IMR-90 (cell line): ENCODE measurements at regions not wholly inside any gene's neighbourhood (a gene's known extent, or its start where the extent isn't known, plus 50 kb on each side); places are given as distances from the start of the nearest gene placed in this dataset.

ENCODE experiments used
- ATAC-seq: fragments of 200-7000 bp; cut with Tn5 transposase; 2 replicates; pipeline ENCODE4 v1.9.1; 2020; ENCODE audit warnings: low read depth, mild to moderate bottlenecking, moderate library complexity
- BruUV-seq: library from RNA; stranded (reverse); fragments of 400-500 nt; replicated peaks from 2 replicates; lab custom pipeline; 2021; lab: Mats Ljungman, UMichigan
- CTCF ChIA-PET: fragments of 300-600 bp; formaldehyde crosslinking; extraction: SDS; loops from one replicate; lab custom pipeline; 2021; ENCODE audit warnings: antibody characterized with exemption; lab: Yijun Ruan, JAX
- POLR2A ChIA-PET: fragments of 300-600 bp; sonication (Branson Sonifier 250); formaldehyde crosslinking; loops from one replicate; lab custom pipeline; 2022; ENCODE audit warnings: antibody characterized with exemption; ENCODE audit not compliant: unreplicated experiment; lab: Charles Lee
- DNase-seq: peaks from one replicate; pipeline ENCODE4 v3.0.0; 2013
- H2AFZ ChIP-seq: replicated peaks from 2 replicates; pipeline ENCODE3; 2013; ENCODE audit warnings: low read length, mild to moderate bottlenecking; ENCODE audit not compliant: poor library complexity
- H2AK5ac ChIP-seq: 2 replicates; pipeline ENCODE4 v1.6.1; 2013; ENCODE audit warnings: low read depth, low read length, inconsistent platforms
- H2AK9ac ChIP-seq: replicated peaks from 2 replicates; pipeline ENCODE3; 2013; ENCODE audit warnings: mild to moderate bottlenecking, low read depth, low read length, moderate library complexity; ENCODE audit not compliant: poor library complexity
- H2BK120ac ChIP-seq: 2 replicates; pipeline ENCODE4 v1.6.1; 2013; ENCODE audit warnings: low read depth, low read length, inconsistent platforms
- H2BK15ac ChIP-seq: 3 replicates; pipeline ENCODE4 v1.6.1; 2013; ENCODE audit warnings: low read depth, low read length, inconsistent platforms
- H2BK20ac ChIP-seq: 2 replicates; pipeline ENCODE4 v1.6.1; 2013; ENCODE audit warnings: low read depth, mild to moderate bottlenecking, inconsistent platforms, low read length, moderate library complexity
- H2BK5ac ChIP-seq: 2 replicates; pipeline ENCODE4 v1.6.1; 2013; ENCODE audit warnings: mild to moderate bottlenecking, low read depth, low read length, inconsistent platforms; ENCODE audit not compliant: poor library complexity, severe bottlenecking
- H3K14ac ChIP-seq: replicated peaks from 2 replicates; pipeline ENCODE4 v1.6.1; 2013; ENCODE audit warnings: low read depth, low read length, inconsistent platforms
- H3K18ac ChIP-seq: 2 replicates; pipeline ENCODE4 v1.6.1; 2013; ENCODE audit warnings: low read depth, low read length, control low read depth
- H3K23ac ChIP-seq: 2 replicates; pipeline ENCODE4 v1.6.1; 2013; ENCODE audit warnings: low read depth, low read length, inconsistent platforms
- H3K27ac ChIP-seq: 2 replicates; pipeline ENCODE4 v1.5.1; 2013; ENCODE audit warnings: mild to moderate bottlenecking, control low read depth, low read length; ENCODE audit not compliant: insufficient read depth
- H3K27me3 ChIP-seq: 2 replicates; pipeline ENCODE4 v1.6.1; 2013; ENCODE audit warnings: low read length; ENCODE audit not compliant: control insufficient read depth, insufficient read depth
- H3K36me3 ChIP-seq: 2 replicates; pipeline ENCODE4 v1.6.1; 2013; ENCODE audit warnings: low read length, mixed read lengths; ENCODE audit not compliant: control insufficient read depth, insufficient read depth
- H3K4ac ChIP-seq: 2 replicates; pipeline ENCODE4 v1.6.1; 2013; ENCODE audit warnings: low read depth, low read length, inconsistent platforms
- H3K4me1 ChIP-seq: 2 replicates; pipeline ENCODE4 v1.6.1; 2013; ENCODE audit warnings: low read length, mixed read lengths; ENCODE audit not compliant: control insufficient read depth, insufficient read depth
- H3K4me2 ChIP-seq: 2 replicates; pipeline ENCODE4 v1.6.1; 2013; ENCODE audit warnings: low read depth, mild to moderate bottlenecking, control low read depth, low read length, moderate library complexity
- H3K4me3 ChIP-seq: 2 replicates; pipeline ENCODE4 v1.5.1; 2013; ENCODE audit warnings: low read depth, mild to moderate bottlenecking, control low read depth, low read length, moderate library complexity; ENCODE audit not compliant: insufficient read depth
- H3K56ac ChIP-seq: 2 replicates; pipeline ENCODE4 v1.6.1; 2013; ENCODE audit warnings: low read length, inconsistent platforms; ENCODE audit not compliant: insufficient read depth; ENCODE audit errors: extremely low read depth
- H3K79me1 ChIP-seq, 2 experiments: 2 replicates each; pipeline ENCODE4 v1.6.1; 2013; ENCODE audit warnings: low read length in 2 of 2, inconsistent platforms in 1 of 2, low read depth in 1 of 2
- H3K9ac ChIP-seq: 2 replicates; pipeline ENCODE4 v1.6.1; 2013; ENCODE audit warnings: low read depth, low read length, control low read depth
- H3K9me1 ChIP-seq: 2 replicates; pipeline ENCODE4 v1.6.1; 2013; ENCODE audit warnings: low read length, inconsistent platforms; ENCODE audit not compliant: insufficient read depth
- H3K9me3 ChIP-seq: 2 replicates; pipeline ENCODE4 v1.6.1; 2013; ENCODE audit warnings: low read length; ENCODE audit not compliant: control insufficient read depth, insufficient read depth
- H4K20me1 ChIP-seq: 2 replicates; pipeline ENCODE4 v1.6.1; 2013; ENCODE audit warnings: low read length, inconsistent platforms; ENCODE audit not compliant: insufficient read depth
- H4K5ac ChIP-seq: 2 replicates; pipeline ENCODE4 v1.6.1; 2013; ENCODE audit warnings: mild to moderate bottlenecking, low read depth, low read length, control low read depth
- H4K8ac ChIP-seq, 2 experiments: 2 replicates each; pipeline ENCODE4 v1.6.1; 2013; ENCODE audit warnings: low read depth in 2 of 2, low read length in 2 of 2, control low read depth in 1 of 2, inconsistent platforms in 1 of 2
- H4K91ac ChIP-seq: 2 replicates; pipeline ENCODE4 v1.6.1; 2013; ENCODE audit warnings: low read depth, low read length, inconsistent platforms; ENCODE audit not compliant: insufficient read depth
- BHLHE40 ChIP-seq: fragments of 150-350 bp; IDR thresholded peaks from 2 replicates; pipeline ENCODE4 v1.6.1; 2016; ENCODE audit warnings: mild to moderate bottlenecking, low read depth, low read length
- CEBPB ChIP-seq: IDR thresholded peaks from 2 replicates; pipeline ENCODE4 v1.6.1; 2012; ENCODE audit warnings: low read depth, low read length, improper control_type of control experiment
- CHD1 ChIP-seq: IDR thresholded peaks from 2 replicates; pipeline ENCODE4 v1.6.1; 2012; ENCODE audit warnings: low read depth, low read length, improper control_type of control experiment
- FOS ChIP-seq: fragments of 150-350 bp; IDR thresholded peaks from 2 replicates; pipeline ENCODE4 v1.6.1; 2016; ENCODE audit warnings: low read depth, low read length
- MAFK ChIP-seq: IDR thresholded peaks from 2 replicates; pipeline ENCODE4 v1.6.1; 2012; ENCODE audit warnings: low read depth, low read length, improper control_type of control experiment
- MAZ ChIP-seq: IDR thresholded peaks from 2 replicates; pipeline ENCODE4 v1.6.1; 2012; ENCODE audit warnings: low read depth, mild to moderate bottlenecking, low read length, improper control_type of control experiment, moderate library complexity, borderline replicate concordance
- MXI1 ChIP-seq: IDR thresholded peaks from 2 replicates; pipeline ENCODE4 v1.6.1; 2012; ENCODE audit warnings: low read depth, mild to moderate bottlenecking, low read length, moderate library complexity, borderline replicate concordance
- NFE2L2 ChIP-seq: fragments of 150-350 bp; IDR thresholded peaks from 2 replicates; pipeline ENCODE4 v1.6.1; 2016; ENCODE audit warnings: low read depth, mild to moderate bottlenecking, low read length
- POLR2A ChIP-seq: IDR thresholded peaks from 2 replicates; pipeline ENCODE4 v1.6.1; 2012; ENCODE audit warnings: mild to moderate bottlenecking, low read depth, low read length
- RAD21 ChIP-seq: IDR thresholded peaks from 2 replicates; pipeline ENCODE4 v1.6.1; 2012; ENCODE audit warnings: low read length, improper control_type of control experiment
- RCOR1 ChIP-seq: IDR thresholded peaks from 2 replicates; pipeline ENCODE4 v1.6.1; 2012; ENCODE audit warnings: mild to moderate bottlenecking, low read length, improper control_type of control experiment; ENCODE audit not compliant: insufficient replicate concordance
- RFX5 ChIP-seq: IDR thresholded peaks from 2 replicates; pipeline ENCODE4 v1.8.0; 2012; ENCODE audit warnings: low read depth, mild to moderate bottlenecking, low read length, moderate library complexity
- SMC3 ChIP-seq: fragments of 150-350 bp; IDR thresholded peaks from 2 replicates; pipeline ENCODE4 v1.6.1; 2016; ENCODE audit warnings: low read depth, mild to moderate bottlenecking, antibody characterized with exemption, low read length, moderate library complexity
- dilution Hi-C: fragments of 300-500 bp; cut with HindIII; formaldehyde crosslinking; loops from one replicate; pipeline ENCODE4 v1.14.3; 2018; ENCODE audit warnings: low sequenced_read_pairs; ENCODE audit not compliant: unreplicated experiment
- in situ Hi-C: fragments of 300-500 bp; cut with MboI; formaldehyde crosslinking; loops from 3 replicates; pipeline ENCODE4 v1.14.3; 2019; ENCODE audit warnings: low sequenced_read_pairs, inconsistent platforms, mixed read lengths
- intact Hi-C: fragments of 100-400 bp; cut with micrococcal nuclease; formaldehyde crosslinking; loops from 2 replicates; pipeline ENCODE4 v1.10.0; 2022
- TF ChIP-seq, protein P1 (sequence below): fragments of 150-350 bp; IDR thresholded peaks from 2 replicates; pipeline ENCODE4 v1.6.1; 2016; ENCODE audit warnings: low read depth, mild to moderate bottlenecking, low read length, moderate library complexity, borderline replicate concordance
- TF ChIP-seq, protein P2 (sequence below): fragments of 150-350 bp; IDR thresholded peaks from 2 replicates; pipeline ENCODE4 v1.6.1; 2017; ENCODE audit warnings: mild to moderate bottlenecking, antibody characterized with exemption, low read length, low read depth
- TF ChIP-seq, protein P3 (sequence below): conservative IDR thresholded peaks from 2 replicates; pipeline ENCODE4 v1.5.1; 2012; ENCODE audit warnings: mild to moderate bottlenecking, low read depth, low read length, improper control_type of control experiment

DNA sequence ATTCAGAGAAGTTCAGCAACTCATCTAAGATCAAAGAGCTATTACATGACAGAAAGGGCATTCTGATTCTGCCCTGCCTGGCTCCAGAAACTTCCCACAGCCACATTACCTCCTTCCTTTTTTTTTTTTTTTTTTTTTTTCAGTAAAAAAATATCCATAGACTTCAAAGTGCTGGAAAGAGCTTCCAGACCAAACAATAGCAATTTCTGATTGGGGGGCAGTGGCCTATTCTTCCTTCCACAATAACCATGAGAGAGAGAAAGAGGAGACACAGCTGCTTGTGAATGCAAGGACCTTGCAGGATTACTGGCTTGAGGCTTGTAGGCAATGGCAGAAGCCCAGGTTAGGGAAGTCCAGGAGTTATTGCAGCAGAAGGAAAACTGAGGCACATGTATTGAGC is 151.0 kb upstream of the TOX3 start:
- DNase-seq (no peak), ATAC-seq (no peak)
- Histone ChIP-seq H2BK5ac (no peak overlapping the region), H2BK120ac (no peak overlapping the region), H3K56ac (no peak overlapping the region), H3K4me3 (no peak overlapping the region), H4K91ac (no peak overlapping the region), H3K4me1 (no peaks in the 10 kb centered on the region), H3K18ac (no peak overlapping the region), H3K27me3 (no peaks in the 10 kb centered on the region), H2AK9ac (no peak overlapping the region), H3K36me3 (no peaks in the 10 kb centered on the region), H3K4me2 (no peak overlapping the region), H4K8ac (no peak overlapping the region), H3K9me3 (peaks cover 14% of the 10 kb centered on the region), H3K9me1 (no peaks in the 10 kb centered on the region), H3K23ac (no peak overlapping the region), H2BK15ac (no peak overlapping the region), H4K20me1 (no peaks in the 10 kb centered on the region), H2BK20ac (no peak overlapping the region), H3K79me1 (no peaks in the 10 kb centered on the region), H4K5ac (no peak overlapping the region), H3K14ac (no peak overlapping the region), H3K9ac (no peak overlapping the region), H3K27ac (no peak overlapping the region), H2AK5ac (no peak overlapping the region), H2AFZ (no peak overlapping the region), H3K4ac (no peak overlapping the region)
- dilution Hi-C loops (no loop called here), in situ Hi-C loops (no loop called here), intact Hi-C loops (no loop called here)
- POLR2A ChIA-PET = no interaction called here
- CTCF ChIA-PET = no interaction called here
- BruUV-seq = no TSS peak
- TF ChIP-seq MXI1 (no peak), SMC3 (no peak), POLR2A (no peak), CEBPB (no peak), CHD1 (no peak), MAFK (no peak), RFX5 (no peak), BHLHE40 (no peak), FOS (no peak), MAZ (no peak), NFE2L2 (no peak), RAD21 (no peak), RCOR1 (no peak)
- TF ChIP-seq, protein P1, sequence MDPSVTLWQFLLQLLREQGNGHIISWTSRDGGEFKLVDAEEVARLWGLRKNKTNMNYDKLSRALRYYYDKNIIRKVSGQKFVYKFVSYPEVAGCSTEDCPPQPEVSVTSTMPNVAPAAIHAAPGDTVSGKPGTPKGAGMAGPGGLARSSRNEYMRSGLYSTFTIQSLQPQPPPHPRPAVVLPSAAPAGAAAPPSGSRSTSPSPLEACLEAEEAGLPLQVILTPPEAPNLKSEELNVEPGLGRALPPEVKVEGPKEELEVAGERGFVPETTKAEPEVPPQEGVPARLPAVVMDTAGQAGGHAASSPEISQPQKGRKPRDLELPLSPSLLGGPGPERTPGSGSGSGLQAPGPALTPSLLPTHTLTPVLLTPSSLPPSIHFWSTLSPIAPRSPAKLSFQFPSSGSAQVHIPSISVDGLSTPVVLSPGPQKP = no peak
- TF ChIP-seq, protein P2, sequence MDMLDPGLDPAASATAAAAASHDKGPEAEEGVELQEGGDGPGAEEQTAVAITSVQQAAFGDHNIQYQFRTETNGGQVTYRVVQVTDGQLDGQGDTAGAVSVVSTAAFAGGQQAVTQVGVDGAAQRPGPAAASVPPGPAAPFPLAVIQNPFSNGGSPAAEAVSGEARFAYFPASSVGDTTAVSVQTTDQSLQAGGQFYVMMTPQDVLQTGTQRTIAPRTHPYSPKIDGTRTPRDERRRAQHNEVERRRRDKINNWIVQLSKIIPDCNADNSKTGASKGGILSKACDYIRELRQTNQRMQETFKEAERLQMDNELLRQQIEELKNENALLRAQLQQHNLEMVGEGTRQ = no peak
- TF ChIP-seq, protein P3, sequence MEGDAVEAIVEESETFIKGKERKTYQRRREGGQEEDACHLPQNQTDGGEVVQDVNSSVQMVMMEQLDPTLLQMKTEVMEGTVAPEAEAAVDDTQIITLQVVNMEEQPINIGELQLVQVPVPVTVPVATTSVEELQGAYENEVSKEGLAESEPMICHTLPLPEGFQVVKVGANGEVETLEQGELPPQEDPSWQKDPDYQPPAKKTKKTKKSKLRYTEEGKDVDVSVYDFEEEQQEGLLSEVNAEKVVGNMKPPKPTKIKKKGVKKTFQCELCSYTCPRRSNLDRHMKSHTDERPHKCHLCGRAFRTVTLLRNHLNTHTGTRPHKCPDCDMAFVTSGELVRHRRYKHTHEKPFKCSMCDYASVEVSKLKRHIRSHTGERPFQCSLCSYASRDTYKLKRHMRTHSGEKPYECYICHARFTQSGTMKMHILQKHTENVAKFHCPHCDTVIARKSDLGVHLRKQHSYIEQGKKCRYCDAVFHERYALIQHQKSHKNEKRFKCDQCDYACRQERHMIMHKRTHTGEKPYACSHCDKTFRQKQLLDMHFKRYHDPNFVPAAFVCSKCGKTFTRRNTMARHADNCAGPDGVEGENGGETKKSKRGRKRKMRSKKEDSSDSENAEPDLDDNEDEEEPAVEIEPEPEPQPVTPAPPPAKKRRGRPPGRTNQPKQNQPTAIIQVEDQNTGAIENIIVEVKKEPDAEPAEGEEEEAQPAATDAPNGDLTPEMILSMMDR = no peak
